K562 (cell line): ENCODE measurements at regions not wholly inside any gene's neighbourhood (a gene's known extent, or its start where the extent isn't known, plus 50 kb on each side); places are given as distances from the start of the nearest gene placed in this dataset.

Source experiments
- BDP1 ChIP-seq: IDR thresholded peaks from 3 replicates; pipeline ENCODE4 v1.6.1; 2011; ENCODE audit not compliant: insufficient read length, insufficient read depth
- BRD4 ChIP-seq: fragments of 200-600 bp; sonication (generic); IDR thresholded peaks from 2 replicates; pipeline ENCODE4 v1.6.1; 2017; ENCODE audit warnings: inconsistent platforms
- DACH1 ChIP-seq: fragments of 450-650 bp; IDR thresholded peaks from 2 replicates; pipeline ENCODE4 v1.6.1; 2018; ENCODE audit not compliant: partially characterized antibody
- ERF ChIP-seq: fragments of 450-650 bp; formaldehyde crosslinking; IDR thresholded peaks from 2 replicates; pipeline ENCODE4 v1.4.0; 2020; ENCODE audit warnings: mild to moderate bottlenecking, mixed read lengths
- FOXP1 ChIP-seq: sonication (generic); formaldehyde crosslinking; IDR thresholded peaks from 2 replicates; pipeline ENCODE4 v1.8.0; 2022; ENCODE audit warnings: mild to moderate bottlenecking, missing genetic modification reagents
- GABPB2 ChIP-seq: fragments of 250-450 bp; sonication (Bioruptor Pico); conservative IDR thresholded peaks from 2 replicates; pipeline ENCODE4 v1.5.1; 2021; ENCODE audit warnings: mild to moderate bottlenecking
- HDAC6 ChIP-seq: IDR thresholded peaks from 2 replicates; pipeline ENCODE4 v1.6.1; 2012; ENCODE audit warnings: low read depth, mild to moderate bottlenecking, control low read depth, inconsistent platforms, low read length, moderate library complexity
- HSF4 ChIP-seq: fragments of 250-450 bp; sonication (Bioruptor Pico); IDR thresholded peaks from 2 replicates; pipeline ENCODE4 v2.1.2; 2022; ENCODE audit warnings: mild to moderate bottlenecking, moderate library complexity, borderline replicate concordance
- KAT8 ChIP-seq: fragments of 450-650 bp; IDR thresholded peaks from 2 replicates; pipeline ENCODE4 v1.6.1; 2016; ENCODE audit warnings: low read depth, mild to moderate bottlenecking
- MAFK ChIP-seq: IDR thresholded peaks from 2 replicates; pipeline ENCODE4 v1.6.1; 2011; ENCODE audit warnings: low read length, improper control_type of control experiment
- MED1 ChIP-seq: sonication (generic); formaldehyde crosslinking; IDR thresholded peaks from 2 replicates; pipeline ENCODE4 v1.8.1; 2023; ENCODE audit warnings: missing genetic modification reagents, borderline replicate concordance
- NRF1 ChIP-seq, 2 experiments: fragments of 450-650 bp; IDR thresholded peaks in 1 of 2; conservative IDR thresholded peaks in 1 of 2; 2 replicates each; pipeline ENCODE4 v1.6.1; 2014; ENCODE audit warnings: mild to moderate bottlenecking in 2 of 2
- PCBP2 ChIP-seq: fragments of 200-400 bp; formaldehyde crosslinking; IDR thresholded peaks from 2 replicates; pipeline ENCODE4 v1.6.1; 2018; ENCODE audit warnings: low read length, low read depth, mild to moderate bottlenecking, moderate library complexity; ENCODE audit not compliant: poor library complexity, severe bottlenecking
- PKNOX1 ChIP-seq: fragments of 450-650 bp; IDR thresholded peaks from 2 replicates; pipeline ENCODE4 v1.6.1; 2016
- POLR2AphosphoS2 ChIP-seq: IDR thresholded peaks from 2 replicates; pipeline ENCODE4 v1.6.1; 2012; ENCODE audit warnings: low read length, improper control_type of control experiment
- POLR2H ChIP-seq: IDR thresholded peaks from 2 replicates; pipeline ENCODE4 v1.6.1; 2016; ENCODE audit warnings: missing genetic modification characterization, low read depth, mild to moderate bottlenecking, control low read depth, missing compliant biosample characterization, moderate library complexity
- RHOXF2B ChIP-seq: fragments of 250-450 bp; sonication (Bioruptor Pico); conservative IDR thresholded peaks from 2 replicates; pipeline ENCODE4 v1.5.1; 2021
- SMARCC2 ChIP-seq: fragments of 450-650 bp; IDR thresholded peaks from 2 replicates; pipeline ENCODE4 v1.6.1; 2017; ENCODE audit warnings: antibody characterized with exemption, moderate library complexity, mild to moderate bottlenecking, low read depth
- TCF3 ChIP-seq: sonication (generic); formaldehyde crosslinking; IDR thresholded peaks from 2 replicates; pipeline ENCODE4 v1.4.0; 2020; ENCODE audit warnings: mild to moderate bottlenecking, missing genetic modification reagents
- TRIM25 ChIP-seq: fragments of 450-650 bp; IDR thresholded peaks from 2 replicates; pipeline ENCODE4 v1.7.0; 2016; ENCODE audit warnings: borderline replicate concordance
- ZBTB9 ChIP-seq: fragments of 450-650 bp; formaldehyde crosslinking; IDR thresholded peaks from 2 replicates; pipeline ENCODE4 v1.4.0; 2020; ENCODE audit warnings: mild to moderate bottlenecking, moderate library complexity
- ZC3H8 ChIP-seq: fragments of 450-650 bp; IDR thresholded peaks from 2 replicates; pipeline ENCODE4 v1.6.1; 2017
- ZNF146 ChIP-seq: IDR thresholded peaks from one replicate; pipeline ENCODE4 v1.6.1; 2018; ENCODE audit warnings: missing compliant biosample characterization; ENCODE audit not compliant: unreplicated experiment
- ZNF75A ChIP-seq: fragments of 450-650 bp; formaldehyde crosslinking; IDR thresholded peaks from 2 replicates; pipeline ENCODE4 v1.4.0; 2020; ENCODE audit warnings: mild to moderate bottlenecking
- ZNF77 ChIP-seq: fragments of 250-450 bp; sonication (Bioruptor Pico); IDR thresholded peaks from 2 replicates; pipeline ENCODE4 v1.5.0; 2020
- TF ChIP-seq, protein P1 (sequence below): fragments of 450-650 bp; IDR thresholded peaks from 2 replicates; pipeline ENCODE4 v1.6.1; 2016; ENCODE audit warnings: low read depth, mild to moderate bottlenecking, moderate library complexity
- TF ChIP-seq, protein P2 (sequence below): IDR thresholded peaks from 2 replicates; pipeline ENCODE4 v1.6.1; 2014; ENCODE audit warnings: antibody characterized with exemption

DNA sequence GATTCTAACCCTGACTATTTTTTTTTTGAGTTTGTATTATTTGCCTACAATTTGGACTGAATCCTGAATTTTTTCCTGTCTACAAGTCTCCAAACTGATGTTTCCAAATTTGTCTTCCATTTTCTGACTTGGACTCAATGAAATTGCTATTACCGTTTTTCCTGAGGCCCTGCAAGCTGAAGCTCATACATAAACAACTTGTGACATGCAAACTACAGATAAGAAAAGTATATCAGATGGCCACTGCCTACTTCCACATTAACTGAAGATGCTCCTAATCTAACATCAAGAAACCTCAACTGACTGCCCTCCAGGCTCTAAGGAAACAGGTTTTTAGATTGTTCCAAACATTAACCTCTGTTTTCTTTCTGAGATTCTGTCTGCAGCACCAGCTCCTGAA lies 51.1 kb upstream of the KLHDC7A start (continued):
- TF ChIP-seq TRIM25 (no peak), ERF (CRISPR knock-in tag) (no peak), ZNF75A (no peak), POLR2AphosphoS2 (no peak), MAFK (no peak), NRF1 (conservative IDR thresholded peaks at IDR 0.05 in 1 of 2, IDR thresholded peaks at IDR 0.05 in 1 of 2) (no peak), BRD4 (no peak), ZNF146 (CRISPR knock-in tag) (no peak), HSF4 (no peak), PCBP2 (no peak), PKNOX1 (no peak), GABPB2 (no peak), BDP1 (no peak), KAT8 (peak; percentile 39; the same call in 1 of the 2 replicates), POLR2H (tag) (peak; percentile 52; the same call in 1 of the 2 replicates), RHOXF2B (CRISPR knock-in tag) (no peak), HDAC6 (no peak), ZNF77 (CRISPR knock-in tag) (no peak), SMARCC2 (no peak), TCF3 (CRISPR knock-in tag) (peak; percentile 24; the same call in 1 of the 2 replicates), FOXP1 (CRISPR knock-in tag) (no peak), MED1 (CRISPR knock-in tag) (no peak), ZC3H8 (no peak), ZBTB9 (no peak; the same call in 1 of the 2 replicates), DACH1 (no peak)
- TF ChIP-seq, protein P1, sequence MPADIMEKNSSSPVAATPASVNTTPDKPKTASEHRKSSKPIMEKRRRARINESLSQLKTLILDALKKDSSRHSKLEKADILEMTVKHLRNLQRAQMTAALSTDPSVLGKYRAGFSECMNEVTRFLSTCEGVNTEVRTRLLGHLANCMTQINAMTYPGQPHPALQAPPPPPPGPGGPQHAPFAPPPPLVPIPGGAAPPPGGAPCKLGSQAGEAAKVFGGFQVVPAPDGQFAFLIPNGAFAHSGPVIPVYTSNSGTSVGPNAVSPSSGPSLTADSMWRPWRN, result no peak
- TF ChIP-seq, protein P2, sequence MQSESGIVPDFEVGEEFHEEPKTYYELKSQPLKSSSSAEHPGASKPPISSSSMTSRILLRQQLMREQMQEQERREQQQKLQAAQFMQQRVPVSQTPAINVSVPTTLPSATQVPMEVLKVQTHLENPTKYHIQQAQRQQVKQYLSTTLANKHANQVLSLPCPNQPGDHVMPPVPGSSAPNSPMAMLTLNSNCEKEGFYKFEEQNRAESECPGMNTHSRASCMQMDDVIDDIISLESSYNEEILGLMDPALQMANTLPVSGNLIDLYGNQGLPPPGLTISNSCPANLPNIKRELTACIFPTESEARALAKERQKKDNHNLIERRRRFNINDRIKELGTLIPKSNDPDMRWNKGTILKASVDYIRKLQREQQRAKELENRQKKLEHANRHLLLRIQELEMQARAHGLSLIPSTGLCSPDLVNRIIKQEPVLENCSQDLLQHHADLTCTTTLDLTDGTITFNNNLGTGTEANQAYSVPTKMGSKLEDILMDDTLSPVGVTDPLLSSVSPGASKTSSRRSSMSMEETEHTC, result 0 out of 2 replicates have a peak, but pooled peaks have one; percentile 26
